Kasumi-1 (cell line): ENCODE measurements at regions not wholly inside any gene's neighbourhood (a gene's known extent, or its start where the extent isn't known, plus 50 kb on each side); places are given as distances from the start of the nearest gene placed in this dataset.

ENCODE experiments used
- DNase-seq, 2 experiments: peaks; one replicate each; lab custom pipeline; 2025; lab: John Stamatoyannopoulos, UW

DNA sequence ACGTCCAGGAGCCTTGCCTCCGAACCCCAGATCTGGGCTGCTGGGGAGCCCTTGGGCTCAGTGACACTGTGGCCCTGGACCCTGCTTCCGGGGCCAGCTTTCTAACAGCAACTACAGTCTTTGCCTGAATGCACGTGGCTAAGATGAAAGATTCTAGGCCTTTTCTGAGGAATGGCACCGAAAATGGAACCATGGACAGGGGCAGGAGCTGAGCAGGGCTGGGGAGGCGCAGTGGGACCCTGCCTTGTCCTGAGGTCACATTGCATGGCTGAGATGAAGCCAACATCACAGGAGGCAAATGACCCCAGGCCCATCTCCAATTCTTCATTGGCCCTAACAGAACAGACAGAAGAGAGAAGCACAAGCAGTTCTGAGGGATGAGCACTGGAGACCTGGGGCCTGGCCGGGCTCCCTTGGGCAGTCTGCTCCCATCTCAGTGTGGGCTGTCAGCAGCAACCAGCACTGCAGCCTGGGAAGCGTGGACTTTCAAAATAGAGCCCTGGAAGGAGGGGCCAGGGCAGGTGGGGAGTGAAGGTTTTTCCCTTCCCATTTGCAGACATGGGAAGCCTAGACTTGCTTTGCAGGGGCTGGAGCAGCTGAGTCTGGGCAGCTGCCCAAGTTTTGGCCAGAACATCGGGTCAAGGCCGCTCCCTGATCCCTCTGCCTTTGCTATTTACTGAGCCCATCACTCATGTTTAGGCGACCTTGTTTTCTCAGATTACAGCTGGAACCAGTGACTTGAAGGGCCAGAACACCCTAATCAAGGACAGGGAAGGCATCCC is 114.4 kb upstream of the TCERG1L start:
- DNase-seq, result no peak

- no peak for DNase-seq
Observed at GRCh38 chr10:131426534-131426898, 115.0 kb upstream of the TCERG1L start.

DNA sequence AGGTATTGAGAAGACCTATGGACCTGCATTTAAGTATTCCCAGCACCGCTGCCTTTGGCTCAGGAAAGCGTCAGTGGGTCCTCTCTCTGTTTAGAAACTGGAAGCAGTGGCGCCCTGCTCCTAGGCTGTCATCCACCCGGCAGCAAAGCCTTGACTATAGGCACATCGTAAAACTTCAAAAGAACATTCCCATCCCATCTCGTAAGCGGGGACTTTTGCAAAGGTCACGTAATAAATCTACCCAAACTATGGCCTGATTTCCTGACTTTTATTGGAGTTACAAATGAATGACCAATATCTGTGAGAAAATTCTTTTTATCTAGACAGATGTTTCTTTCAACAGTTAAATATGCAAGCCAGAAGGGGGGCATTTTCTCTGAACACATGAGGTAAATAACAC is 115.8 kb upstream of the TCERG1L start:
- no peak for DNase-seq

- no peak for DNase-seq
Observed at GRCh38 chr10:131427901-131428300, 116.4 kb upstream of the TCERG1L start.

DNA sequence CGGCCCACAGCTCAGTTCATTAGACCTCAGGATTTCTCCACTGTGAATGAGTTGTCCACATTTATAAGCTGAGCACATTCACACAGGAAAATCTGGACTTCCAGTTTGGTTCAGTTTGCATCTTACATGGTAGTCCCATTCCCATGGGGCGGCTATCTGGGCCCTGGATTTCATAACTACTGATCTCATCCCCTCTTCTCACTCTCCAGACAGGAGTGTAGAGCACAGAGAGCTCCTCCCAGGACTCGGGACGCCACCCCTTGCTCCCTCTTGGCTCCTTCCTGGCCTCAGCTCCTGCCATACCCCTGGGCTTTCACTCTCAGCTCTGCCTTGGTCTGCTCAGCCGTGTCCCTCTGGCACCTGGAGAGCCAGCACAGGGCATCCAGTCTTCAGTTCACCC is 117.6 kb upstream of the TCERG1L start:
- no peak for DNase-seq

DNA sequence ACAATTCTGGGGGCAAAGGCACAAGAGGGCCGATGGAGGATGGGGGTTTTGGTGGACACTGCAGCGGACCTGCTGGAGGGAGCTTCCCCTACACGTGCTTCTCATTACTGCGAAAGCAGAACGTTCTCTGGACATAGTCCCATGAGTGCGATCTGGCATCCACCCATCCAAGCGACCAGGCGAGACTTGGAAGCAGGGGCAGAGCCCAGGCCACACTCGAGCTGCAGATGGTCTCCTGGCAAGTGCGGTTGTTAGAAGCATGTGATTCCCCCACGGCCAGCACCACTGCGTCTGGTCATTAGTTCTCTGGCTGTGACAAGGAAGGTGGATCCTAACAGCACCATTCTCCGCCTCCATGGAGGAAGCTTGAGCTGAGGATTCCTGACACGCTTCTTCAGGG is 118.4 kb upstream of the TCERG1L start:
- no peak for DNase-seq

DNA sequence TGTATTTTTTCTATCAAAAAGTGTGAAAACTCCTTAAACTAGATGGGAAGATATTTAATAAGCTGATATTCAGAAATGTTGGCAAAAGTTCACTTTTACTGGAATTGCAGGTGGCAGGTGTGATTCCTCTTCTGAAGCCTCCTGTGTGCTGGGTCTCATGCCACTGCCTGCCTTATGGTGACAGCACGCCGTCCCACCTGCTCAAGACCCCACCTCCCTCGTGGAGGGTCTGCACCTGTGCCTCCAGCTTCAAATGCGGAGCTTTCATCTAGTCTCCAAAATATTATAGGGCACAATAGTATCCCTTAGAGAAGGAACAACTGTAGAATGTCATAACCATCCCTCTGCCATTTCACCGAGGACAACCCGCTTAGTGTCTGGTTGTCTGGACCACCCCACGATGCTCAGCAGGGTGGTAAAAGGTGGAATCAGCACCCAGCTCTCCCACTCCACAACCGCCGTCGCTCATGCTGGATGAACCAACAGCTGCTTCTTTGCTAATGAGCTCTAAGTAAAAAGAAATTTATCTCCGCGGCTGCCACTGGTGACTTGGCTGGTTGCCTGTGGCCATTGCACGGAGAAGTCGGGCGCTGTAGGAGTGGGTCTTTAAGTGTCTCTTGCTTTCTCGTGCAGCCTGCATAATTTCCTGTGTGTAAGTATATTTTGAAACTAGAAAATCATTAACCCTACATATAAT is 119.3 kb upstream of the TCERG1L start:
- DNase-seq, result no peak

GRCh38 chr10:131431533-131431932 is 120.0 kb upstream of the TCERG1L start:
- DNase-seq, result no peak

GRCh38 chr10:131431978-131432690 is 120.6 kb upstream of the TCERG1L start:
- DNase-seq, result no peak

DNA sequence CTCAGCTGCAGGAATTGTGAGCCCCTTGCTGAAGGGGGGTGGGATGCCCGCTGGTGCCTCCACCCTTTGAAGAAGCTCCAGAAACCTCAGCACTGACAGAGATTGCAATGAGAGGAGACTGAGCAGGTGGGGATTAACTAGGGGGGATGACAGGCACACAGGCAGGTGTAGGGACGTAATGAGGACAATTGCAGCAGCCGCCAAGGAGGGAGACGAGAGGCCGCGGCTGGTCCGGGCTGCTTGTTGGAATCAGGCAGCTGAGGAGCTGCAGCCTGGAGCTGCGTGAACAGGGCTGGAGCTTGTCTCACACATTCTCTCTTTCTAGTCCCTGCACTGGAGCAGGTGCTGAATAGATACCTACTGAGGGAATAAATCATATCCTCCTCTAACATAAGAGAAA is 122.0 kb upstream of the TCERG1L start:
- no peak for DNase-seq

- DNase-seq, result no peak
Observed at GRCh38 chr10:131435232-131435631, 123.7 kb upstream of the TCERG1L start.

DNA sequence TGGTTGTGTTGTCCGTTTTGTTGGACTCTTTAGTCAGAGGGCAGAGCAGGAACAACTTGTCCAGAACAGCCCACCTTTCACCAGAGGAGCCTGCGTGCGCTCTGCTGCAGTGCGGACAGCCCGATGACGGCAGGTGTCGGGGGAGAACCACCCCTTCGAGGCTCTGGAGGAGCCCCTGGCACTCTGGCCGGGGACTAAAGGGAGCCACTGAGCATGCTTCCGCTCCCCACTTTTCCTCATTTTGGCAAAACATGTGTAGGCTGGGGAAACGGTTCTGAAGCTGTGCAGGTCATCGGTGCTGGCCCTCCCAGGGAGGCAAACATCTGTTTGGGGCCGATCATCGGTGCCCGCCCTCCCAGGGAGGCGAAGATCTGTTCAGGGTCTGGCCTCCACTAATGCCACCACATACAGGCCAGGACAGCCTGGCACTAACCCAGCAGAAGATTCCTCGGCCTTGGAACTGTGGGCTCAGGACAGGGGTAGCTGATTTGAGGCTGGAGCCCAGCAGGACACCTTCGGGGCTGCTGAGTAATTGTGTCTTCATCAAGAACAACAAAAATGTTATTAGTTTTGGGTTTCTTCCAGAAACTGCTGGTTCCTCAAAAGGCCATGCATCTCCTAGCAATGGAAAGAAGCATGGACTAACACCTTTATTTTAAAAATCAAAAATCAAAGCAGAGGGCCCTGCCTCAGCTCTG is 124.4 kb upstream of the TCERG1L start:
- no peak for DNase-seq

DNA sequence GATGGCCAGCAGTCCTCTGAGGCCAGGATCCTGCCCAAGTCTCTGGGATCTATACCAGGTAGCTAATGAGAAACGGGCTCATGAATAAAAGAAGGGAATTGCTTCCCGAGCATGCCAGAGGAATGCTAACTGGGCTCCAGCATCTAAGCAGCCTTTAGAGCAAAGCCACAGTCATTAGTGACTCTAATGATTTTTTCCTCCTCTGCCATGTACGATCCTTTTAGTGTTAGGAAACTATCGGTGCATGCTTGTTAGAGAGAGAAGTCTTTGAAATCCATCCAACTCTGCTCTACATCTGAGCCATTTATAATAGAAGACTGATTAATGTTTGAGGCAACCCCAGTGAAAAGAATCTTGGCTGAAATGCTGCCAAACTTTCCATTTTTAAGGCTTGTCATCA is 124.9 kb upstream of the TCERG1L start:
- no peak for DNase-seq

DNA sequence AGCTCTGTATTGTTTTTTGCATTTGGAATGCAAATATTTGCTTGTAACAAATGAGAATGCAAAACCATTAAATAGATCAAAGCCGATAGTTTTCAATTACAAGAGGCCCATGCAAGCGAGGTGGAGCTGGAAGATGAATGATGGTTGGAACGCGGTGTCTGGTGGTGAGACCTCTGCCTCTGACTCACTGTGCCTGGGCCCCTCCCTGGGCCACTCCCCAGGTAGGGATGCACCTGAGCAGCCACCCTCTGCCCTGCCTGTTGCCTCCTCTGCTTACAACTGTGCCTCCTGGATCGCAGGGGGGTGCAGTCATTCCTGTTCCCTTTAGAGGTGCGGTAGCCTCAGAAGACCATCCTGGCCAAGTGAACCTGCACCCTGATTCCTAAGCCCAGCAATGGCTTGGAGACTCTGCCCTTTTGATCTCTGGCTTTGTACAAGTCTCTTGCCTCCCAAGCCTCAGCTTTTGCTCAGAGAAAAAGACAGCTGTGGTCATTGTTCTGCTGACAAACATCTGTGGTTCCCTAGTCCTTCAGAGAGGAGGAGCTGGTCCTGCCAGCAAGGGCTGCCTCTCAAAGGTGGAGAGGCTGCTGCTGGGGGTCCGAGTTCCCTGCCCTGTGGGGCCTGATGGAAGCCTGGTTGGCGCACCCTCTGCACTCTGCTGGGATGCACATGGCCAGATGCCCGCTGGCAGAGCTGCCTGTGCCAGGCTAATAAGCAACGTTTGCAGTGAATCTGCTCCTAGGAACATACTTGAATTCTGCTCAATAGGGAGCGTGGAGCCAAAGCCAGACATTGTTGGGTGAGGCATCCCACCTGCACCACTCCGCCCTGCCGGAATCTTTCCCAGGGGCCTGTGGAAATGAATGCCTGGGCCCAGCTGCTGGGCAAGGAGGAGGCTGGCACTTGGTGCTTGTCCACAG is 126.3 kb upstream of the TCERG1L start:
- DNase-seq, result no peak

- DNase-seq, result no peak
Observed at GRCh38 chr10:131438665-131439064, 127.1 kb upstream of the TCERG1L start.

DNA sequence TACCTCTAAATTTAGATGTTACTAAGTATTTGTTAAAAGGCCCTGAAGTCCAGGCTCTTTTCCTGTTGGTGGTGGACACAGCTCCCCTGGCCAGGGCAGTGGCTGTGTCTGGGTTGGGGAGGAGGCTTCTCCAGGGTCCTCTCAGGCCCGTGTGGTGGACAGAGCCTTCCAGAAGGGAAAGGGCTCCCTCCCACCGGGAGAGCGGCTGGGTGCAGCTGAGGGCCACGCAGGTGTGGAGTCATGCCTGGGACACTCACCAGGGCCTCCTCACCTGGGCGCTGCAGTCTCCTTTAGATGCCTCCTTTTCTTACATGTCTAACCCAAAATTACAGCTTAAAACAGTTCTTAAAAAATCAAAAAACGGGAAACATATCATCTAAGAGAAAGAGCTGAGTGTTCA is 128.2 kb upstream of the TCERG1L start:
- no peak for DNase-seq

DNA sequence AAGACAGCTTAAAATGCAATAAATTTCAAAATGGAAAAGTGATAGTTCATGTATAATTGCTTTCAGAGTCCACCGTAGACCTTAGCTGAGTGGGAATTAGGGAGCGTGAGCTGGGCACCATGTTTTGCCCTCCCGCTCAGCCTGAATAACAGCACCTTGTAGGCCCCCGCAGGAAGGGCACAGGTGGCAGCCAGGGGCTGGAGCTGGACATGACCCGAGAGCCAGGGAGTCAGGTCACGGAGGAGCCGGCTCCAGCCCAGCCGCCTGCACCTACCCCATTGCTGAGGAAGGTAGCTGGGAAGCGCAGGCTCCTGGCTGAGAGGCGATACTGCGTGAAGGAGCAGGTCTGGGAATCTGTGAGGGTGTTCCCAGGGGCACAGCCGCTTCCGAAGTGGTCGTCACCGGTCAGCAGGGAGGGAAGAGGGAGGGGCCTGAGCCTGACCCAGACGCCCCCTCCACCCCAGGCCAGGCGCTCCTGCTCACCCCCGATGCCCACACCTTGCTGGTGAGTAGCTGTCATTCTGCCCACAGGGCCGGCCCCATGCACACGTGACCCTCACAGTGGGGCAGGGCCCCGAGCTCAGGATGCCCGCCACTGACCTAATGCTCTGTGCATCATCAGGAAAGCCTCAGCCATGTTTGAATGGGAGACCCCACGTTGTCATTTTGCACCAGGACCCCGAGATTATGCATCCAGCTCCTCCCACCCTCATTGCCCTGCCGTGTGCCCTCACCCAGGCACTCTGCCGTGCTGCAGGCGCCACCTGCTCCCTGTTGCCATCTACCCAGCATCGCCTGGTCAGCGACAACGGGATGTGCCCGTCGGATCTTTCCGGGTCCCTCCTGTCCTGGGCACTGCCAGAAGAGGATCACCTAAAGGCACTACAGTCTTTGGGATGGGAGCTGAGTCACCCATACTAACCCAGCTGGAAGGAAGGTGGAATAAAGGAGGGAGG is 129.2 kb upstream of the TCERG1L start:
- DNase-seq, result no peak

- no peak for DNase-seq
Observed at GRCh38 chr10:131442271-131442670, 130.8 kb upstream of the TCERG1L start.

- no peak for DNase-seq
Observed at GRCh38 chr10:131444286-131444685, 132.8 kb upstream of the TCERG1L start.

DNA sequence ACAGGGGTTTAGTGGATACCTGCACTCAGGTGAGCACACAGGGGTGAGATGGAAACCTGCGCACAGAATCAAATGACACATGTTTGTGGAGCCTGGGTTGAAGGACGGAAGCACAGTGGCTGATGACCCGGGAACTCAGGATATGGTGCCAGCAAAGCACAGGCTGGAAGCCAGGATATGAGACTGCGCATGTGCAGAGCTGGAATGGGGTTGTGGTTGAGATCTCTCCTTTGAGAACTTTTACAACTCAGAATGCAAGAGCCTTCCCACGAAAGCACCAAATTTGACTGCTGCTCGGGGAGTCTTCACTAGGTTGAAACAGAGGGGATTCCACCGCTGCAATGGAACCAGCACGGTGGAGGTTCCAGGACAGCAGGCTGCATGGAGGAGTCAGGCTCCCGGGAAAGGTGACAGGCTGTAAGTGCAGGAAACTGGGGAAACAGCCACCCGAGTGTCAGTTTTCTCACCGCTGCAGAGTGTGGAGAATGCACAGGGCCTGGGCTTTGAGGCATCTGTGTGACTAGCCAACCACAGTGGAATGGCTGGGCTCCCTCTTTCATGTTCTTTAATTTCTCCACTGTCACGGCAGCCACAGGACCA is 133.4 kb upstream of the TCERG1L start:
- DNase-seq, result no peak
